ENCODE measurements at regions not wholly inside any gene's neighbourhood (a gene's known extent, or its start where the extent isn't known, plus 50 kb on each side); places are given as distances from the start of the nearest gene placed in this dataset.

DNA sequence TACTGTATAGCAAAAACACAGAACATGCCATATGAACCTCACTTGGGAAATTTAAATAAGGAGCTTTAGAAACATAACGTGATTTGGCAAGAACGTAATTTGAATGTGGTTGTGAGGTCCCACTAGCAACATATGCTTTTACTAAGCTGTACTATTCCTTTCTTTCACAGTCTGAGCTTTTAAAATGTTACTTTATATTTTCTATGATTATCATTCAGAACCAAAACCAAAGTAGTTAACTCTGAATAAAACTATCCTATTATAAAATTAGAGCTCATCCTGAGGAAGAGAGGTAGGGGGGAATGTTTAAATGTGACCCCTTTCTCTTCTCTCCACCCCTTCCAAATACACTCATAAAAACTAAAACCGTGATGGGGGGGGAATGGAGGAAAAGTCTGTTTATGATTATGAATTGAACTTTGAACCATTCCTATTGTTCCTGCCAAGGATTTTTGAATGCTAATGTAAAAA is 435.7 kb downstream of the NFIB start:
- H3K4me2 ChIP-seq (ENCODE audit: low read length): no peak overlapping the region
- TF ChIP-seq CTCF (IDR thresholded peaks at IDR 0.05; ENCODE audit: low read depth, low read length, poor library complexity, severe bottlenecking): no peak
- TF ChIP-seq EZH2phosphoT487 (IDR thresholded peaks at IDR 0.05; ENCODE audit: borderline replicate concordance, low read length): no peak

DNA sequence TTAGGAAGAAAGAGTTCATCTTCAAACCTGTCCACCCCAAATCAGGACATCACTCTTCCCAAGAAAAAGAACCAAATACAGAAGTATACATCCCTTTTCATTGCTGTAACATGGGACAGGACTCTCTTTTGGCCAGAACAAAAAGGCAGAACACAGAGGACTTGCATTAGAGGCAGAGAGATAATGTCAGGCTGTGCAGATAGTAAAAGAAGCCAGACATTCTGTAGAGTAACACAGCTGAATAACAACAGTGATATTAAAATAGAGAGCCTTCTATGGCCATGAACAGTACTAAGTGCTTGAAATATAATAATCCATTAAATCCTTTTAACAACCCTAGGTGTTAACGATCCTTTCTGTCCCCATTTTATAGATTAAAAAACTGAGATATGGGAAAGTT is 437.2 kb downstream of the NFIB start:
- Histone ChIP-seq H3K27me3 (ENCODE audit: control insufficient read depth, low read length) (no peaks in the 10 kb centered on the region), H3K4me3 (ENCODE audit: low read length) (no peak overlapping the region), H3K4me1 (ENCODE audit: control insufficient read depth, low read length) (no peaks in the 10 kb centered on the region), H4K20me1 (ENCODE audit: control insufficient read depth, insufficient read depth, low read depth, low read length) (no peaks in the 10 kb centered on the region), H3K9me3 (ENCODE audit: control insufficient read depth, insufficient read depth, low read length) (no peaks in the 10 kb centered on the region), H3F3A (ENCODE audit: control insufficient read depth, insufficient read depth) (no peaks in the 10 kb centered on the region), H3K27ac (ENCODE audit: low read depth, low read length) (no peak overlapping the region), H3K9me2 (replicated peaks; ENCODE audit: control insufficient read depth, low read length) (no peaks in the 10 kb centered on the region), H3K36me3 (ENCODE audit: control insufficient read depth, low read length) (no peaks in the 10 kb centered on the region), H3K79me2 (ENCODE audit: control insufficient read depth, low read length) (no peaks in the 10 kb centered on the region), H3K4me2 (ENCODE audit: low read length) (no peak overlapping the region)
- TF ChIP-seq CTCF (IDR thresholded peaks at IDR 0.05; ENCODE audit: low read depth, low read length, poor library complexity, severe bottlenecking) (no peak), EZH2phosphoT487 (IDR thresholded peaks at IDR 0.05; ENCODE audit: borderline replicate concordance, low read length) (no peak)

More for the DNA sequence above, 435.7 kb downstream of the NFIB start:
- Histone ChIP-seq H3K4me3 (ENCODE audit: low read length) (no peak overlapping the region), H3K27me3 (ENCODE audit: control insufficient read depth, low read length) (no peaks in the 10 kb centered on the region), H3K9me2 (replicated peaks; ENCODE audit: control insufficient read depth, low read length) (no peaks in the 10 kb centered on the region), H3K27ac (ENCODE audit: low read depth, low read length) (no peak overlapping the region), H3K4me1 (ENCODE audit: control insufficient read depth, low read length) (no peaks in the 10 kb centered on the region), H3K9me3 (ENCODE audit: control insufficient read depth, insufficient read depth, low read length) (no peaks in the 10 kb centered on the region), H3K79me2 (ENCODE audit: control insufficient read depth, low read length) (no peaks in the 10 kb centered on the region), H4K20me1 (ENCODE audit: control insufficient read depth, insufficient read depth, low read depth, low read length) (no peaks in the 10 kb centered on the region), H3K36me3 (ENCODE audit: control insufficient read depth, low read length) (no peaks in the 10 kb centered on the region), H3F3A (ENCODE audit: control insufficient read depth, insufficient read depth) (no peaks in the 10 kb centered on the region)

DNA sequence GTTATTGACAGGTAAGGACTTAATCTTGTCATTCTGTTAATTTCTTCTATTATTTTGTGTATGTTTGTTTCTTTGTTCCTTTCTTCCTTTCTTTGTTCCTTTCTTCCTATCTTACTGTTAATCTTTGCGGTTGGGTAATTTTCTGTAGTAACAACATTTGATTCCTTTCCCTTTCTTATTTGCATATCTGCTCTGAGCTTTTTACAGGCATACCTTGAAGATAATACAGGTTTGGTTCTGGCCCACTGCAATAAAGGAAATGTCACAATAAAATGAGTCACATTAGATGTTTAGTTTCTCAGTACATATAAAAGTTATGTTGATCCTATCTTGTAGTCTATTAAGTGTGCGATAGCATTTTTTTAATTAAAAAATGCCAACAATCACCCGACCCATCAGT is 440.7 kb downstream of the NFIB start:
- Histone ChIP-seq H3K4me3 (ENCODE audit: low read length) (no peak overlapping the region), H3K27me3 (ENCODE audit: control insufficient read depth, low read length) (no peaks in the 10 kb centered on the region), H3K27ac (ENCODE audit: low read depth, low read length) (no peak overlapping the region), H4K20me1 (ENCODE audit: control insufficient read depth, insufficient read depth, low read depth, low read length) (no peaks in the 10 kb centered on the region), H3K36me3 (ENCODE audit: control insufficient read depth, low read length) (no peaks in the 10 kb centered on the region), H3K9me2 (replicated peaks; ENCODE audit: control insufficient read depth, low read length) (no peaks in the 10 kb centered on the region), H3K4me1 (ENCODE audit: control insufficient read depth, low read length) (no peaks in the 10 kb centered on the region), H3K79me2 (ENCODE audit: control insufficient read depth, low read length) (no peaks in the 10 kb centered on the region), H3K4me2 (ENCODE audit: low read length) (no peak overlapping the region), H3K9me3 (ENCODE audit: control insufficient read depth, insufficient read depth, low read length) (no peaks in the 10 kb centered on the region), H3F3A (ENCODE audit: control insufficient read depth, insufficient read depth) (no peaks in the 10 kb centered on the region)
- TF ChIP-seq CTCF (IDR thresholded peaks at IDR 0.05; ENCODE audit: low read depth, low read length, poor library complexity, severe bottlenecking) (no peak), EZH2phosphoT487 (IDR thresholded peaks at IDR 0.05; ENCODE audit: borderline replicate concordance, low read length) (no peak)

Data from DOHH2 (cell line).